DMS53 treated with DMSO at 0.1 percent for 48 hours (cell line): ENCODE measurements at regions not wholly inside any gene's neighbourhood (a gene's known extent, or its start where the extent isn't known, plus 50 kb on each side); places are given as distances from the start of the nearest gene placed in this dataset.

Experiments
- DNase-seq: peaks from one replicate; lab custom pipeline; 2025; ENCODE audit not compliant: unreplicated experiment; lab: John Stamatoyannopoulos, UW

DNA sequence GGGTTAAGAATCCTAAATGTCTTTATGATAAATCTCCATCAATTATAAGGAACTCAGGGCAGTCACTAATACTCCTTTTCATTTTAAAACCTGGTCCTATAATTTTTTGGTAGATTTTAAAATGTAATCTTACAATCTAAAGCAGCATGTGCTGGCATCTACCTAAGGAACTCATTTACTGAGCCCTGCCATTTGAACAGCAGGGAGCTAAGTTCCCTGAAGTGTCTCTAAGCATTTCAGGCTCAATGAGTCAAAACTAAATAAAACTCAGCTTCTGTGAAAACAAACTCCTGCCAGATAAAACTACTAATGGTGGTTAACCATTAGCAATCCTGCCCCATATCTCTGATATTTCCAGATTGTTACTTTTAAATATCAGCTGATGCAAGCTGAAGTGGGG is 1371.8 kb upstream of the PRMT6 start:
- no peak for DNase-seq

DNA sequence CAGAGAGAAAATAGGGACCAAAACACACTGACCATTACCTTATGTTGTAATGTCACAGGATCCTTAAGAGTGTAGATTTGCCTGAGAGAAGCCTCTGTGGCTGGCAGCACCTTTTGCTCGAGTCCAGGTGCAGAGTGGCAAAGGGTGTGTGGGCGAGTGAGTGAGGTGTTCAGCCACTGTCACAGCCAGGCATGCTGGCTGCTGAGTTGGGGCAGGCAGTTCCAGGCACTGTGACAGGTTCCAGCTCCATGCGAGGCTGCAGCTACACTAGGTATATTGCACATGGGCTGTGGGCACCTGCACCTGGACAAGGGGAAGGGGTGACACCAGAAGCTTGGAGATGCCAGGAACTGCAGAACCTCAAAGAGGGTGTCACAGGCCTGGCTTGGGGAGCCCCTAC is 1370.4 kb upstream of the PRMT6 start:
- no peak for DNase-seq

DNA sequence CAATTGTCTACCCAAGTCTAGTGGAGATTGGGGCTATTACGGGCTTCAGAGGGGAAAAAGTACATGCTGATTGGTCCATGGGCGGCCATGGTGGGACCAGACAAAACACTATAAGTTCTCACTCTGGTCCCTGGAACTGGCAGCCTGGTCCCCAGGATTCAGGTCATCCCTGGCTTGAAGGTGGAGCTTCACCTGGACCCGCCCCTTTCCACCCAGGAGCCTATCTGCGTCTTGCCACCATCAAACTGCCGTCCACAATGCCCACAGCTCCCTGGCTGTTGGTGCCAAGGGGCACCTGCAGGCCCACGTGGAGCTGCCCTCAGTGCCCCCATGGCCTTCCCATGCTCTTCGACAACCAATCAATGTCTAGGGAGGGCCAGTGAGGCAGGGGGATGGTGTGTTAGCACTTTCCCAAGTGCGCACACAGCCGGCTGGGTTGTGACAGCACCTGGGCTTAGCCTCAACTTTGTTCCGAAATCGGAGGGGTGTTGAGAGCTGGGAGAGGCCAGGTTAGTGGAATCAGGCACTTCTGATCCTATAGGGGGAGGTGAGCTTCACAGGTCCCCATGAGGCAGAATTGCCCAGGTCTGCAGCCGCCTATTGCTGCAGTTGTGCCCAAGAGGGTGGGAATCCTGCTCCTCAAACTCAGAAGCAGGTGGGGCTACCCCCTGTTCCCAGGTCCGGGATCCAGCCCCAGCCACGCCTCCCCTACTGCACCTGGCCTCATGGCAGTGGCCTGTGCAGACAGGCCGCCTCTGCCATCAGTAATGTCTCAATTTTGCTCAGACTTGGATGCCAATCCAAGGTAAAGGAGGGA is 1369.4 kb upstream of the PRMT6 start:
- DNase-seq = no peak

DNA sequence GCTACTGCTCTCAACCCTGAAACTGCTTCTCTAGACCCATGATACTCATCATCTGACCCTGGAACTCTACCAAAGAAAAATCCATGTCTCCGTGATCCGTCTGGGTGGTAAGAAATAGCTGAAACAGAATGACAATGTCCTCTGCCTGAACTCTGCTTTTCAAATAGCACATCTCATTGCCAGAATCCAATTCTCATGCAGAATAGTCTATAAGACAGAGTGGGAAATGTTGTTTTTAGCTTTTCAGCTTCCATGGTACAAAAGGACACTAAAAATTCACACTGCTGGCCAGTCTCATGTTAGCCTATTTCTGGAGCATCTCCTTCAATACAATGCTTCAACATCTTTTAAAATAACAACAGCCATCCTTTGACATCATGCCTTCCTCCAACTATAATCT is 1355.8 kb upstream of the PRMT6 start:
- no peak for DNase-seq

DNA sequence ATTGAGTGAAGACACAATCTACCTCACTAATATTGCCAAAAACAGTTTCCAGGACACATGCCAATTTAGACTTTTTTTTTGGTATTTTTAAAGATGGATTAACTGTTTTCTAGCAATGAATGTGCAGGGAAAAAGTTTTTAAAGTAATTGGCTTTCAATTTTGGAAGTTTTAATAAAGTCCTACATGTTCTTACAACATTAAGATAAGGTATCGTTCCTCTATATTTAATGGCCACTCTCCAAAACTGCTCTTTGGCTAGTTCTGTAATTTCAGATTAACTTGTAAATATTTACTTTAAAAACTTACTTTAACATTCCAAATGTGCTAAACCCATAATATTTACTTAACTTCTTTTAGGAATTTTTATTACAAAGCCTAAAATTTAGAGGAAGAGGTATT is 1332.2 kb upstream of the PRMT6 start:
- no peak for DNase-seq

DNA sequence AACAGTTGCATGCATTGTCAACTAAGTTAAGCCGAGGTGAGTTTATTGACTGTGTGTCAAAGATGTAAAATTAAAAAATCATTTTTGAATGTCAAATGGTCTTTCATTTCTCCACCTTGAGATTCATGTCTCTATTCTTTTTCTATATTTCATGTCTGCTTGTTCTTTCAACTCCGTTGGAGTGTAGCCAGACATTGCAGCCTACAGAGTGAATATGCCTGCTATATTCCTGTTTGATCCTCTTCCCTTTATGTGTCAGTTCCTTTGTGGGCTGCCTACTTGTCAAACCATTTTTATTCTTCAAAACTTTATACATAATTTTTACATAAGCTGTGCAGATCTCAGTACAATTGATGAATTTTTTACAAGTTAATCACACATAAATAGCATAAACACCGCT is 1325.8 kb upstream of the PRMT6 start:
- no peak for DNase-seq

DNA sequence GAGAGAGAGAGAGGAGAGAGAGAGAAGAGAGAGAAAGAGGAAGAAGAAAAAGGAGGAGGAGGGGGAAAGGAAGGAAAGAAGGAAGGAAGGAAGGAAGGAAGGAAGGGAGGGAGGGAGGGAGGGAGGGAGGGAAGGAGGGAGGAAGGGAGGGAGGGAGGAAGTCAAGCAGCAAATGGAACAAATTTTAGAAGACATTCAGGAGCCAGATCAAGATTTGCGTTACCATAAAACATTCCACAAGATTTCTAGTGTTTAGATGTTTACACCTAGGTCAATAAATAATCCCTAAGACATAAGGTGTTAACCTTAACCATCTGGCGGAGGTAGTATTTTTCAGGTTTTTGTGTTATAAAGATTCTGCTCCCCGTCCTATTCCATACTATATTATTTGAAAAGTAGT is 1320.1 kb upstream of the PRMT6 start:
- DNase-seq = no peak

DNA sequence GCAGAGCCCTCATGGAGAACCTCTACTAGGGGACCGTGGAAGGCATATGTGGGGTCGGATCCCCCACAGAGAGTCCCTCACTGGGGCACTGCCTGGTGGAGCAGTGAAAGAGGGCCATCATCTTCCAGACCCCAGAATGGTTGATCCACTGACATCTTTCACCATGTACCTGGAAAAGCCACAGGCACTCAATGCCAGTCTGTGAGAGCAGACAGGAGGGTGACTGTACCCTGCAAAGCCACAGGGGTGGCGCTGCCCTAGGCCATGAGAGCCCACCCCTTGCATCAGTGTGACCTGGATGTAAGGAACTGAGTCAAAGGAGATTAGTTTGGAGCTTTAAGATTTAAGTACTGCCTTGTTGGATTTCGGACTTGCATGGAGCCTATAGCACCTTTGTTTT is 1276.7 kb upstream of the PRMT6 start:
- no peak for DNase-seq

DNA sequence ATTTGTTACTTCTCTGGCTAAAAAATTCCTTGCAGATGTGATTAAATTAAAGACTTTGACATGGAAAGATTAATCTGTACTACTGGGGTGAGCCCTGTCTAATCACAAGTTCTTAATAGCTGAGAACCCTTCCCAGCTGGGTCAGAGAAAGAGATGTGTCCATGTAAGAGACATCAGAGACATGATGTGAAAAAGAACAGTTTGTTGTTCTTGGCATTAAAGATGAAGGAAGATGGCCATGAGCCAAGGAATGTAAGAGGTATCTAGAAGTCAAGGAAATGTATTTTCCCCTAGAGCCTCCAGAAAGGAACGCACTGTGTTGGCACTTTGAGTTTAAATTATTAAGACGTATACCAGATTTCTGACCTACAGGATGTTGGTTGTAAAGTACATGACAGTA is 1271.5 kb upstream of the PRMT6 start:
- DNase-seq = no peak

DNA sequence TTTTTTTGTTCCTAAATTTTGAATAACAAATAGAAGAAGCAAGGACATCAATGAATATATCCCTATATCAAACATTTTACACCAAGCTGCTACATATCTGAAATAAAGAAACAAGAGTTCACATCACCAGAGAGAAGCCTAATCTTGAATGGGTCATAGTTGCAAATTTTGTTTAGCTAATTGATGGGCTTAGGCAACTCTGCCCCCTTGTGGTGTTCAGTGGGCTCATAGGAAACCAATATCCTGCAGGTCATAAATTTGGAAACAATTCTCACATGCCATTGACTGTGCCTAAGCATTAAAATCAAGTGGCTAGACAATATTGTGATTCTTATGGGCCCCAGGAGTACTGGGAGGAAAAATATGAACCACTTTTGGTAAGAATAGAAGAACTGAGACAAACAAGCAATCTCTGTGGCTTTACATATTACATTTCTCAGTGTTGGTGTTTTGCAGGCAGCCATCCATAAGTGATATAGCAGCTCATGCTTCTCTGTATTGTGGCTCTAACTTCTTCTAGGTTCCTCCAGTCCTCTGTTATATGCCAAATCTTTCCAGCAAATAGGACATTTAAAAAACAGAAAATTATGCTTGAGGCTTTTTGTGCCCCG is 1262.8 kb upstream of the PRMT6 start:
- peak; percentile 45 for DNase-seq

DNA sequence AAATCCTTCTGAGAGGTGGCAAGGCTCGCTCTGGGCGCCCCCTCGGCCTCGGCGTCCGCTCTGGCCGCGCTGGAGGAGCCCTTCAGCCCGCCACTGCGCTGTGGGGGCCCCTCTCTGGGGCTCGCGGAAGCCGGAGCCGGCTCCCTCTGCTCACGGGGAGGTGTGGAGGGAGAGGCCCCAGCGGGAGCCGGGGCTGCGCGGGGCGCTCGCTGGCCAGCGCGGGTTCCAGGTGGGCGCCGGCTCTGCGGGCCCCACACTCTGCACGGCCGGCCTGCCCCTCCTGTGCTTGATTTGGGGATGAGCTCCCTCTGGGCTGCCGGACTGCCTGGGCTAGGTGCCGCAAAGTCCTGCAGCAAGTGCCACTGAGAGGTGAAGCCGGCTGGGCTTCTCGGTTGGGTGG is 1260.7 kb upstream of the PRMT6 start:
- no peak for DNase-seq

DNA sequence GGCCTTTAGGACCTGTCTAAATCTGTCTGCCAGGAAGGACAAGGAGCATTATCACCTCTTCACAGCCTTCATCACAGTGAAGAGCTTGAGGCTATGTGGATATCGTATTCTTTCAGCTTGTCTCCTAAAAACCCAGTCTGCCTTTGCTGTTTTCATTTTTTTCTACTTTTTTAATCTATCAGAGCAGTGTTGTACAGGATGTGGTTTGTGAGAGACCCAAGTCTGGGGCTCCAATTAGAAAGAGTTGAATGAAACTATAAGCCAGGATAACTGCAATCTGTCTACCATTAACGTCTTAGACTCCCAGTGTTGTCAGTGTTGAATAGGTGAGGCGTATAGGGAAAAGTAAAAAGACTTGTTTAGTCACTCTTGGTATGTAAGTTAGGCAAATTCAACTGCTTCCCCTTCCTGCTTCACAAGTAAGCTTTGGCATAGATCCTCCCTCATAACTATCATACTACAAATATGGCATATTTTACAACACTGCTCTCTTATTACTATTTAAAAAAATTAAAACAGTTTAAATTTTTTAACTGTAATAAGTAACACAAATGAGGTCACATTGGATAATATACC is 1225.8 kb upstream of the PRMT6 start:
- no peak for DNase-seq

DNA sequence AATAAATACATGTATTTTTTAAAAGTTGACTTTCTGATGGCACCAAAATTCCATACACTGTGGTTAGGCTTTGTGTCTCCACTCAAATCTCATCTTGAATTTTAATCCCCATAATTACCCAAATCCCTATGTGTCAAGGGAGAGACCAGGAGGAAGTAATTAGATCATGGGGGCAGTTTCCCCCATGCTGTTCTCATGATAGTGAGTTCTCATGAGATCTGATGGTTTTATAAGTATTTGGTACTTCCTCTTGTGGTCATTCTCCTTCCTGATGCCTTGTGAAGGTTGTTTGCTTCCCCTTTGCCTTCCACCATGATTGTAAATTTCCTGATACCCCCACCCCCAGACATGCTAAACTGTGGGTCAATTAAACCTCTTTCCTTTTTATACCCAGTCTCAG is 1218.4 kb upstream of the PRMT6 start:
- DNase-seq = no peak

DNA sequence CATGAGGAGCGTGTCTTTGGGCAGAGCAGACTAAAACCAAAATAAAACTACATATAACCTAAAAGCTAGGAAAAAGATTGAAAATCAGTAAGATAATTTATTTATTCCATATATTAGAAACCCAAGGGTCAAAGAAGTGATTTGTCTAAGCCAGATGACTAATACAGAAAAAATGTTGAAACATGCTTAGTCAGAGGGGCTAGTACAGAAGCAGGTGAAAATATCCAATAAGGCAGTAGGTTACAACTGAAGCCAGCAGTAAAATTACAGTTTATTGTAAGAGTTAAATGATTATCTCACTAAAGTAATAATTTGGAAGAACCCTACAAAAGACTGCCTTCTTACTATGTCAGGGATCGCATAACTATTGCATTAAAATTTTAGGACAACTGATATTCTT is 1190.9 kb upstream of the PRMT6 start:
- DNase-seq = no peak

DNA sequence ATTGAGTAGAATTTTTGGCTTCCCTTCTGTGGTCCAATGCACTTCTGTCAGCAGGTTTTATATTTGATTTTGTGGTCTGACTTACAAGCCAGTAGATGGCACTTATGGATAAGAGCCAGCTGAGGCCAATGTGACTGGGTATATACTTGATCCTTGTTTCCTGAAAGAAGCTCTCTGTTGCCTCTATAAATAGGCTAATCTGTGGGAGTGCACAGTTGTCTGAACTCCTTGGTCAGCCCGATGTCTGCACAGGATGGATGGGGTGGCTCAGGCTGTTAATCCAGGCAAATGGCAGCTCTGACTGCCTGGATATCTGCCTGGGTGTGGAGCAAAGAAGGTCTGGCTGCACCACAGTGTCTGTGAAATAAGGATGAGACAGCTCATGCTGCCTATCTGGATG is 1183.7 kb upstream of the PRMT6 start:
- peak; percentile 23 for DNase-seq

DNA sequence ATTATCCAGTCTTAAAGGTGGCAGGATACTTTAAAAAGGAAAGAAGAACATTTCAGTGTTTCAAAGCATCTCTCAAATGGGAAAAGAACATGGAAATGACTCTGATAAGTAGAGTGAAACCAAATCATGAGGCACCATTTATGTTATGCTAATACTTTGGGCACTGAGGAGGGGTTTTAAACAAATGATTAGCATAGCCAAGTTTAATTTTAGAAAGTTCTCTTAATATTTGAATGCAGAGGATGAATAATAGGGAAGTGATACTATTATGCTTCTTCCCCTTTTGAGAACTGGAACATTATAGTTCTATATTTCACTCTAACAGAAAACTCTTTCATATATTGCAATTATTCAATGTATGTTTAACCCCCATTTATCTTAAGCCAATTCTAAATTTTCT is 1181.9 kb upstream of the PRMT6 start:
- no peak for DNase-seq

DNA sequence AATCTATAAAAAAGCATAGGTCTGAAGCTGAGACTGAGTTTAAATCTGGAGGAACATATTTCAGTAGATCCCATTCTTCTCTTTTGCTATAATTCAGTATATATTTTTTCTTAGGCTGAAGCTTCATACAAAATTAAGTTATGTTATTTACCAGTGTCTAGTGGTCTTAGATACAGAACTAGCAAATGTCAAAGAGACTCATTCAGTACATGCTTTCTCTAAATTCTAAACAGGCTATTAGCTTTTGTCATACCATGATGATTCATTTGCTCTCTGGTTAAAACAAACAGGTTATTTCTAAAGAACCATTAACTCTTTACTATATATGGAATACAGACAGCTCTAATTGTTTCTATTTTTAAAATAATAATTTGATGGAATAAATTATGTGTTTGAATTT is 1170.2 kb upstream of the PRMT6 start:
- no peak for DNase-seq

DNA sequence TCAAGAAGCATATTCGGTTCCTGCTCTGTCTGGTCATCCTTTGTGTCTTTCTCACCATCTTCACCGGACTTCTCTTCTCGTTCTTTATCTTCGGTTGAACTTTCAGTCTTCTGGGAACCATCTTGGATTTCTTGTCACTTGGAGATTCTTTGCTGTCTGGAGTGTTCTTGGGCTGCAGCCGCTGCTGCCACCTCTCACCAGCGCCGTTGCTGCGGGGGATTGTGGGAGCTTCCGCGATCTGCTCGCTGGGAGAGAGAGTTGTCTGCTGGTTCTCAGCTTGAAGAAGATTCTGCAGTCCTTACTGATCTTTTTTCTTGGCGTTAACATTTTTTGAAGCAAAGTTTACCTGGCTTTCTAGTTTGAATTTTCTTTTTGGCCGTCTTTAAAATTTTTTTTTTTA is 1165.2 kb upstream of the PRMT6 start:
- DNase-seq = no peak

DNA sequence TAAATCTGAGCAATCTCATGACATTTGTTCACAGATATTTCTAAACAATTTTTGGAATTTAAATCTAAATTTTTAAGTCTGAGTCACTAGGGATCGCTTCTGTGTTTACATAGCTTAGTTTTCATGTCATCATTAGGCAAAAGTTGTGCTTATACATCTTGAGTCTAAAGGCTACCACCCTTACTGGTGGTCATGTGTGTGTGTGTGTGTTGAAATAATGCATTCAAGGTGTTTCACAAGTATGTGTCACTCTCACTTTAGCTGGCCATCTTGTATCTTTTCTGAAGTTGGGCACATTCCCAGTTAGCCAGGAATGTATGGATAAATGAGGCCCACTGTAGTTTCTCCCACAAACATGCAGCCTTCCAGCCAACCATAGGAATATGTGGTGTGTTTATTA is 1162.5 kb upstream of the PRMT6 start:
- DNase-seq = no peak

DNA sequence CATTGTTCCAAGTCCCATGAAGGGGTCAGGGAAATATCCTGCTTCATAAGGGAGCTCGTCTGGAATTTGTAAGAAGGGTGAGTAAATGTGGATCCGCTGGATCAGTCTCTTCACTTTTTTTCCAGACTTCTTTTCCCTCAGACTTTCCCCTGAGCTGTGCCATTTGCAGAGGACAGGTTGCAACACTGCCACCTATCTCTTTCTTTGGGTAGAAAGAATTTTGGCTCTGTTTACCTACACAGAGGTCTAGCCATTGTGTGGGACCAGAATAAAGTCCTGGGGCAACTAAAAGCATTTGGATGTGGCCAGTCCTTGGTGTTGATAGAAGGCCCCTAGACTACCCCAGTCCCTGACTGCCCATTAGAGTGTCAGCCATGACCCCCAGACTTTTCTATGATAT is 1146.7 kb upstream of the PRMT6 start:
- no peak for DNase-seq

DNA sequence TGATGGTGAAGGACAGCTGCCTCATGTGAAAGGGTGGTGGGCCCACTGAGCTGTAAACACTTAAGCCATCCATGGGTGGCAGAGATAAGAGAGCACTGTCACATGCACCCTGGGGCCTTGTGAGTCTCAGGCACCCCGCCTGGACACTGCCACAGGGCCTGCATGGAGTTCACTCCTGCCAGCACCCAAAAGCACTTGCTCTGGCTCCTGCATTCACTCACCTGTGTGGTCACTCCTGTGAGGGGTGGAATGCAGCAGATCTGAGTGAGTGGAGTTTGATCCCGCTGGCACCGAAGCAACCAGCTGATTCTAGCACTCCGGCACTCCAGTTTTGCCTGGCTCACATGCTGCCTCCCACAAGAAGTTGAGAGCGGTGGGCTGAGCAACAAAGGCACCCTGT is 1142.1 kb upstream of the PRMT6 start:
- DNase-seq = no peak

DNA sequence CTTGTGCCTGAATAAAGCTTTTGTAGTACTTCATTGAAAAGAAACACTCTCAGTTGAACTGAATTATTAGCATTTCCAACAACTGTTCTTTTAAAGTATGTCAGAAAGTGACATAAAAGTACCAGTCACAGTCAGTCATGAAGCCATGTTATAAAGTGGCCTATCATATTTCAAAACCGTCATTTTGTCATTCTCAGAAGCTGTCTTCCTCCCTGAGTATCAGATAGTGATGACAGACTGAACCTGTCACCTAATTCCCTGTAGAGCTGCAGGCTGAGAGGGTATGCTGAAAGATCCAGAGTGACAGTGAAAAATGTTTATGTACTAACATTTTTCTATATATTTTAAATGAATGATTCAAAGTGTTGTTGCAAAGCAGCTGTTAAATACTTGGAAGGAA is 1121.7 kb upstream of the PRMT6 start:
- no peak for DNase-seq

DNA sequence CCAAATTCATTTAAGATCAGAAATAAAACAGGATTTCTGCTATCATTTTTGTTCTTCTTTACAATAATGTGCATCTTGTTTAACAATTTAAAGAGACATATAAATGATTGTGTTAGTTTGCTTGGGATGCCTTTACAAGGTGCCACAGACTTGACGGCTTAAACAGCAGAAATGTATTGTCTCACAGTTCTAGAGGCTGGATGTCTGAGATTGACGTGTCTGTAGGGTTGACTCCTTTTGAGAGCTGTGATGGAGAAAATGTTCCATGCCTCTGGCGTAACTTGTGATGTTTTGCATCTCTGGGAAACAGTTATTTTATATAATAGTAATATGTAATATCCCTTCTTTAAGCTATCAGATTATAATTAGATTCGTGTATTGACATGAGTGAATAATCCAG is 1091.6 kb upstream of the PRMT6 start:
- DNase-seq = no peak
